GM18499 (cell line): ENCODE measurements at regions not wholly inside any gene's neighbourhood (a gene's known extent, or its start where the extent isn't known, plus 50 kb on each side); places are given as distances from the start of the nearest gene placed in this dataset.
"Not testable (repeated sequence)": the region's sequence is repeated elsewhere in the genome, so short reads cannot be mapped to it uniquely, and the experiment has no call there.

Experiments used
- ATAC-seq: cut with Tn5 transposase; IDR thresholded peaks from one replicate; pipeline ENCODE4 v1.9.1; 2021; ENCODE audit warnings: moderate number of reproducible peaks; ENCODE audit not compliant: insufficient read depth, unreplicated experiment

DNA sequence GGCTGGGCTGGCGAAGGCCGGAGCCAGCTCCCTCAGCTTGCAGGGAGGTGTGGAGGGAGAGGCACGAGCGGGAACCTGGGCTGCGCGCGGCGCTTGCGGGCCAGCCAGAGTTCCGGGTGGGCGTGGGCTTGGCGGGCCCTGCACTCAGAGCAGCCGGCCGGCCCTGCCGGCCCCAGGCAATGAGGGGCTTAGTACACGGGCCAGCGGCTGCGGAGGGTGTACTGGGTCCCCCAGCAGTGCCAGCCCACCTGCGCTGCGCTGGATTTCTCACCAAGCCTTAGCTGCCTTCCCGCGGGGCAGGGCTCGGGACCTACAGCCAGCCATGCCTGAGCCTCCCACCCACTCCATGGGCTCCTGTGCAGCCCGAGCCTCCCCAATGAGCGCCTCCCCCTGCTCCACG is 1021.4 kb downstream of the PLA2G4A start:
- not testable (repeated sequence) for ATAC-seq

GRCh38 chr1:187853505-187853904 is 1024.8 kb downstream of the PLA2G4A start:
- ATAC-seq: no peak

- ATAC-seq: no peak
These were observed 1025.7 kb downstream of the PLA2G4A start for GRCh38 chr1:187854457-187854856.

DNA sequence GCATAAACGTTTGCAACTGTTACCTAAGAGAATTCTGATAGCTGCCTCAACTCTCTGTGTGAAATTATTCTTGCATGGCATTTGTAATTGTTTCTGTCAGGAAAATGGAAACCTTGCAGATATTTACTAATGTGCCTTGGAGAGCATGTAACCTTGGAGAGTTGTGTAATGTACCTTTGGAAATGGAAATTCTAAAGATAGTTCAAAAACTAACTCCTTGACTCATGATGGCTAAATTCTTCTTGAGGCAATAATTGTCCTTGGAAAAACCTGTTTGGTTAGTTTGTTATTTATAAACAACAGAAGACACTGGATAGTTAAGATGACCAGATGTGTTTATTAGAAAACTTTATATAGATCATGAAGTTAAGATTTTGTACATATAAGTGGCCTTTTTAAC is 1033.8 kb downstream of the PLA2G4A start:
- no peak for ATAC-seq

GRCh38 chr1:187870552-187870951 is 1041.8 kb downstream of the PLA2G4A start:
- no peak for ATAC-seq

DNA sequence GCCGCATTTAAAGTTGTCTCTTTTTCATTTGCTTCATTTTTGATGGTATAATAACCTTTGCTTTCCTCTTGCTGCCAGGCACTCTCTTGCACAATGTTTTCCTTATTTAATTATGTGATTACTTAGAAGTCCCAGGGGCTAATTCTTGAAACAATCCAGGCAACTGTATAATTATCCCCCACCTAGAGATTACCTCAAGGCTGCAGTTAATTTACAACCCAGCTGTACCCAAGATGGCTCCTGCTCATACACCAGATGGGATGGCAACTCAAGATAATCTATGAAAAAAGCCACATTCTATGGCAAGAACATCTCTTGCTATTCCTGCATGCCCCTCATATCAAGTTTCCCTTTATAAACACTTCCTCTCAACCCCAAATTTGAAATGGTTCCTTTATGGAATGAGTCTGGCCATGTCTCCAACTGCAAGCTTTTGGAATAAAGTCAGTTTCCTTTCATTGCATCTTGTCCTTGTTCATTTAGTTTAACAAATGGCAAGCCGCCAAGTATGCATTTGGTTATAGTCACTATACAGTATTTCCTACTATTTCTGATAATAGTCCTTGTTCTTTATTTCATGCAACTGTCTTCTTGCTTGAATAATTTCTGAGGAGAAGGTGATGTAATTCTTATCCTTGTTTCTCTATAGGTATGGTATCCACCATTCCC is 1042.6 kb downstream of the PLA2G4A start:
- ATAC-seq: no peak

- no peak for ATAC-seq
These were observed 1043.8 kb downstream of the PLA2G4A start for GRCh38 chr1:187872550-187872949.

- no peak for ATAC-seq
These were observed 1044.4 kb downstream of the PLA2G4A start for GRCh38 chr1:187873126-187873525.

GRCh38 chr1:187876775-187877174 is 1048.0 kb downstream of the PLA2G4A start:
- ATAC-seq: no peak

GRCh38 chr1:187877220-187877619 is 1048.5 kb downstream of the PLA2G4A start:
- no peak for ATAC-seq

GRCh38 chr1:187878883-187879282 is 1050.1 kb downstream of the PLA2G4A start:
- ATAC-seq: no peak

GRCh38 chr1:187883356-187883755 is 1054.6 kb downstream of the PLA2G4A start:
- ATAC-seq: no peak

GRCh38 chr1:187891993-187892682 is 1063.4 kb downstream of the PLA2G4A start:
- no peak for ATAC-seq

DNA sequence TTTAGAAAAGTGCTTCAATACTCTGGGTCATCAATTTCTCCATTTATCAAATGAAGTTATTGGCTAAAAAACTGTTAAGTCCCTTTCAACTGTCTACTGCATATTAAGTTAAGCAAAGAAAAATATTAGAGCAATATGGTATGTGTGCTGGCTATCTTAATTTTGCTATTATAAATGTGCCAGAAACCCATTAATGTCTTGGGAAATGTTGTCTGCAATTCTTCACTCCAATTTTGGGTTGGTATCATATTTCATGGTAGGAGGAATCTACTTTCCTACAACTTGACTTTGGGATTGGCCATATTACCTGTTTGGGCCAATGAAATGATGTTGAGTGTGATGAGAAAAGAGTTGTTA is 1063.9 kb downstream of the PLA2G4A start:
- no peak for ATAC-seq

- no peak for ATAC-seq
These were observed 1064.7 kb downstream of the PLA2G4A start for GRCh38 chr1:187893471-187893870.

DNA sequence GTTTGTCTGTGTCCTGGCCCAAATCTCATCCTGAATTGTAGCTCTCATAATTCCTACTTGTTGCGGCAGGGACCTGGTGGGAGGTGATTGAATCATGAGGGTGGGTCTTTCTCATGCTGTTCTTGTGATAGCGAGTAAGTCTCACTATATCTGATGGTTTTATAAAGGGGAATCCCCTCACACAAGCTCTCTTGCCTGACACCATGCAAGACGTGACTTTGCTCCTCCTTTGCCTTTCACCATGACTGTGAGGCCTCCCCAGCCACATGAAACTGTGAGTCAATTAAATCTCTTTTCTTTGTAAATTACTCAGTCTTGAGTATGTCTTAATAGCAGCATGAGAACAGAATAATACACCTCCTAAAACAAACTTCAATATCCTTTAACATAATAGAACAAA is 1065.6 kb downstream of the PLA2G4A start:
- ATAC-seq: no peak

- no peak for ATAC-seq
These were observed 1074.5 kb downstream of the PLA2G4A start for GRCh38 chr1:187903223-187903622.

DNA sequence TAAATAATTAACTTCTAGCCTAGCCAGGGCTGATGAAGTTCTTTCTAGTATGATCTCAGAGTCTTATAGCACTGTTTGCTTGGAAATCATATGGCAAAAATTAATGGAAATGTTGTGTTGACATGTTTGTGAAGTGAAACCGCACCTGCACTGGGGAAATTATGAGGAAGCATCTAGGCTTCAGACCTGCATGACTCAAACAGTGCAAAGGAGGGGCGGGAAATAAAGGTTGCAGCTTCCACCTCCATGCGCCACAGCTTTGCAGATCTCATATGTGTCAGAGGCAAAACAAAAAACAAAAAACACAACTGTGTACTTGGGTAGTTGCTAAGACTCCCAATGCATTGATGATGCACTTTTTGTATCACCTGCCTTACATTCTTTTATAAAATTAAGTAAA is 1080.6 kb downstream of the PLA2G4A start:
- ATAC-seq: no peak

DNA sequence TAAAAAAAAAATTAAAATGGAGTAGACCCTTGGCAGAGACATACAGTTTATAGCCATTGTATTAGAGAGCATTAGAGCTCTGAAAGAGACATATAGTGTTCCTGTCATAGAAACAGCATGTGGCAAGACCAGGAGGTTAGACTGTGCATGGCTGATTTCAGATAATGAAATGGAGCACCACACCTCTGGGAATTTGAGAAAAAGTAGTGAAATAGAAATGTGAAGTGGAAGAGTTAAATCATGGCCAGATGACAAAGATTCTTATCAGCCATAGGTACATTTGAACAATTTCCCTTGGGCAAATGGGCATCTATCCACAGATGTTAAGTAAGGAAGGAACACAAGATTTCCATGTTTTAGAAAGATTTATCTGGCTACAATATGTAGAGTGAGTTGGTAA is 1083.1 kb downstream of the PLA2G4A start:
- no peak for ATAC-seq

DNA sequence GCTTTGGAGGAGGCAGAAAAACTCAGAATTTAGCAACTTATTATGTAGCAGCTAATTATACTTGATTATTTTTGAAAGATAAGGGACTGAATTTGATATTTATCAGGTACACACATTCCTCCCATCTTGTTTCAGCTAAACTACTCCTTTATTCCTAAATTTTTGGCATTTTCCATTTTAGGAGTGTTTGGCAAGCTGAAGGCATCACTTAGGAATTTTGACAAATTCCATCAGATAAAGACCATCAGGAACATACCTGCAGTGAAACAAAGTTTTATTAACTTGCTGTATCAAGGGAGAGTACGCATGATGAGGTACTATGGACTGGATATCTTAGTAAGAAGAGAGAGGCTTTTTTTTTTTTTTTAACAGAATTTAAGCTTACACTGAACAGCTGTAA is 1092.2 kb downstream of the PLA2G4A start:
- no peak for ATAC-seq

GRCh38 chr1:187921426-187921825 is 1092.7 kb downstream of the PLA2G4A start:
- no peak for ATAC-seq

- ATAC-seq: no peak
These were observed 1093.5 kb downstream of the PLA2G4A start for GRCh38 chr1:187922255-187922654.
